ENCODE measurements at regions not wholly inside any gene's neighbourhood (a gene's known extent, or its start where the extent isn't known, plus 50 kb on each side); places are given as distances from the start of the nearest gene placed in this dataset.
"Not testable (repeated sequence)": the region's sequence is repeated elsewhere in the genome, so short reads cannot be mapped to it uniquely, and the experiment has no call there.

DNA sequence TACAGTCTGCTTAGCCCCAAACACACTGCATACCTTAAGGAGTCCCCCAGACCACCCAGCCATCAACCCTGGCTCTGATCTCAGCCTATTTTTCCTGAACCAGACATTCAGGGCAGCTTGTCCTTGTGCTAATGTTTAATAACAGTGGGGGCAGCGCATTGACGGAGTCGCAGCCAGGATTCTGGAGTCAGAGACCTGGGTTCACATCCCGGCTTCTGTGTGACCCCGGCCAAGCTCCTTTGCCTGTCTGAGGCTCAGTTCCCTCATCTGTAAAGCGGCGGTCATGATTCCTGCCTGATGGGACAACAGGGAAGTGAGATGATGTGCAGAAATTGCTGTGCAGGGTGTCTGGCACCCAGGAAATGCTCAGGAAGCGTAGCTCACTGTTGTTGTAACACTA is 63.1 kb downstream of the MATN1 start:
- no peak for DNase-seq (ENCODE audit: low read depth in 3 of 3)

DNA sequence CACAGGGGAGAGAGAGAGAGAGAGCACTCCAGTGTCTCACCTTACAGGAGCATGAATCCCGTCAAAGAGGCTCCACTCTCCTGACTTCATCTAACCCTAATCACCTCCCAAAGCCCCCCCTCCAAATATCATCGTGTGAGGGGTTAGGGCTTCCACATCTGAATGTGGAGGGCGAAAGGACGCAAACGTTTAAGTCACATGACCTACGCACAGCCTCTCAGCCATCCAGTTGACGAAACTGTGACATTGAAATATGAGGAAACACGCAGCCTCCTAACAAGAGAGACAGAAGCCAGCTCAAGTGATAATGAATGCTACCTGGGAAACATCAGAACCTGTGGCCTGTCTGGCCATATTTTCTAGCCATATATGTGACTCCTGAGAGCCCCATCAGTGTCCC is 63.7 kb downstream of the MATN1 start:
- DNase-seq (ENCODE audit: low read depth in 3 of 3), result no peak

DNA sequence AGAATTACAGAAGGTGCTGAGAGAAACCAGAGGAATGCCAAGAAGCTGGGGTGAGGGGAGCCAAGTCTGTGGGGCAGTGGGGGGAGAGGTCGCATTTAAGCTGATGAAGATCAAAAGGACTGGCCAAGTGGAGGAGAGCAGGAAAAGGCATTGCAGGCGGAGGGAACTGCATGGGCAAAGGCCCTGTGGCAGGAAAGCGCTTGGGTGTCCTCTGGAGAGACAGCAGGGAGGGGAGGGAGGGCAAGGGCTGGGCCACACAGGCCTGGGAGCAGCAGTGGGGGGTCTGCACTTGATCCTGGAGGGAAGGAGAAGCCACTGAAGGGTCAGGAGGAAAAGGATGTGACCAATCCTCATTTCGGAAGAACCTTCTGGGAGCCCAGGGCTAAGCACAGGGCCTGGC is 65.0 kb downstream of the MATN1 start:
- DNase-seq (ENCODE audit: low read depth in 3 of 3), result not testable (repeated sequence)

DNA sequence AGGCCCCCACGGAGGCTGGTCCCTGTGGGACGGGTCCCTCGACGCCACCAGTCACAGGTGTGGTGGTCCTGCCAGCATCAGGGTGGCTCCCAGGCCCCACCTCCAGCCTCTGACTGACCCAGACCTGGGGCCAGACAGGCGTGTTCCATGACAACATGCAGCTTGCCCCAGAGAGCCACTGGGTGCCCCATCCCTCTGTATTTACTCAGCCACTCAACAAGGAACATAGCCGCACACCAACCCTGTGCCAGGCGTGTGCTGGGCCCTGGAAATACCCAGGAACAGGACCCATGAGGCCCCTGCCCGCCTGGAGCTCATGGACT is 65.4 kb downstream of the MATN1 start:
- DNase-seq (ENCODE audit: low read depth in 3 of 3), result no peak

DNA sequence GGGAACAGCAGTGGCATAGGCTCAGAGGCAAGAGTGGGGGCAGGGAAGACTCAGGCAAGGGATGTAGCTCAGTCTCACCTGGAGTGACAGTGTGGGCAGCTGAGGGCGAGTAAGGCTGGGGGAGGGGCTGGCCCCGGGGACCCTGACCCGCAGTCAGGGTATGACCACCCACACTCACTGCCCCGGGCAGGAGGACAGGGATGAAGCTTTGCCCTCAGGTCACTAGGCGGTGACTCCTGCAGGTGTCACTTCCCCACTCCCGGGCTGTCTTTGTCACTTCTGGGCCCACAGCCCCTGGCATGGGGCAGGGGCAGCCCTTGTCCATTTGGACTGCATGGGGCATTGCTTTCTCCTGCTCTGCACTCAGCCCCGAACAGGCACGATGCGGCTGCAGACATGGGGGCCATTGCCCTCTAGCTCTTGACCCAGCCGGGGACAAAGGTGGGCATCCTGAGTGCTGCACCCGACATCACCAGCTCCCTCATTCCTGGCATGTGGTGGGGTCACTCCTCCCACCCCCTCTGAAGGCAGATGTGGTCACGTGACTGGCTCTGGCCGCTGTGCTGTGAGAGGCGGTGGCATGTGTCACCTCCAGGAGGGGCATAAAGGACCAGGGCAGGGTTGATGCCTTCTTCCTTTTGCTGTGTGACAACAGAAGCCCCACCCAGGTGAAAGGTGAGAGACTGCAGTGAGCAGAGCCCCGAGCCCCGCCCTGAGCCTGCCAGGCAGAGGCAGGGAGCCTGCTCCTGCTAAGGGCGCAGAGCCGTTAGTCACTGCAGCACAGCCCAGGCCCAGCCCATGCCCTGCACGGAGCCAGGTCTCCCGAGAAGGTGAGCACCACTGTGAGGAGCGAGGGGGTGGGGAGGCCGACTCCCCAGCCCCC is 66.0 kb downstream of the MATN1 start:
- no peak for DNase-seq (ENCODE audit: low read depth in 3 of 3)

DNA sequence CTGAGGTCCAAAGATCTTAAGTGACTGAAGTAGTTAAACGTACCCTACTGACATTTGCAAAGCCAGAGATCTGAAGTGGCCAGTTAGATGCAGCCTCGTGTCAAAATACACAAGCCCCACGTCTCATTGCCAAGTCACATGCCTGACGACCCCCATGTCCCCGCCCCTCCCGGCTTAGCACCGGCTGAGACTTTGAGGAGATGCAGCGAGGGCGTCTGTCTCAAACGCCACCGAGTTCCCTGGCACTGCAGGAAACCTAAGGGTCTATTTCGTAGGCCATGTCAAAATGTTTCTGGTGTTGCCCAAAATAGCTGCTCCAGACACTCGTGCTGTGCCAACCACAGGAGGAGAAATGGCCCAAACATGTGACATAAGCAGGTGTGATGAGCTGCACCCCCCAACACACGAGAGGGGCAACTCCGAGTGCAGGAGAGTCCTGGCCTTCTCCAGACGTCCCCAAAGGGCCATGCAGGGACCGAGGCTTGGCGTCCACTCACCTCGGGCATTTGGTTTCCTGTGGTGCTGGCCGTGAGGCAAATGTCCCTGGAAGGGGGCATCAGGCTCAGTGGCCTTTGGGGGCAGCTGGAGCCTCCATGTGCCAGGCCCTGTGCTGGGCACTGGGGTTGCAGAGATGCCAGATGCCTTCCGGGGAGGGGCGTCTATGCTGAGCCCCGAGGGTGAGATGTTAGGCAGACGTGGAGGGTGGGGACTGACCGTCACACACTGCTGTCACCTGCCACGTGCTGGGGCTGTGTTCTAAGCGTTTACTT is 67.0 kb downstream of the MATN1 start:
- no peak for DNase-seq (ENCODE audit: low read depth in 3 of 3)

DNA sequence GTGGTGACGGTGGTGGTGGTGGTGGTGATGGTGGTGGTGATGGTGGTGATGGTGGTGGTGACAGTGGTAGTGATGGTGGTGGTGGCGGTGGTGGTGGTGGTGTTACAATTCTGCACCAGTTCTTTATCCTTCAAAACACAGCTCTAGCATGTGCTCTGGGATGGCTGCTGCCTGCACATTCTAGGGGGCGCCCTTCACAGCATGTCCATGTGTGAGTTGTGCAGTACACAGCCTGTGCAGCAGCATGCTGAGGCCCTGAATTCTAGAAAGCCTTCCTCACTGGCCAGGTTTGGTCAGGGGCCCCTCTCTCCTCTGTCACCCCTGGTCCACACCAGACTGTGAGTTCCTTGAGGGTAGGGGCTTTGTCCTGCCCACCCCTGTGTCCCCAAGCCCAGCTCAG is 67.7 kb downstream of the MATN1 start:
- no peak for DNase-seq (ENCODE audit: low read depth in 3 of 3)

DNA sequence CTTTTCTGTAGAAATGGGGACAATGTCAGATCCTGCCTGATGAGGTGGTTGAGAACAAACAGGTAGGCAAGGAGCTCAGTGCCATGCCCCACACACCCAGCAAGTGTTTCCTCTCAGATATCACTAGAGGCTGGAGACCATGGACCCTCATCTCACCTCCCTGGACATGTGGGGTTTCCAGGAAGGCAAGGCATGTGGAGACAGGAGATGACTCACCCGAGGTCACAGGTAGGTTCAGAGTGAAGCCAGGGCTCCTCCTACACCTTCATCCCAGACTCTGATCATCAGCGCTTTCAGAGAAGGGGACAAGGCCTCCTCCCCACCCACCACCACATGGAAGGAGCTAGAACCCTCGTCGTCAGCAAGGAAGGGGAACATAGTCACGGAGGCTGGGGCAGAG is 69.2 kb downstream of the MATN1 start:
- no peak for DNase-seq (ENCODE audit: low read depth in 3 of 3)

DNA sequence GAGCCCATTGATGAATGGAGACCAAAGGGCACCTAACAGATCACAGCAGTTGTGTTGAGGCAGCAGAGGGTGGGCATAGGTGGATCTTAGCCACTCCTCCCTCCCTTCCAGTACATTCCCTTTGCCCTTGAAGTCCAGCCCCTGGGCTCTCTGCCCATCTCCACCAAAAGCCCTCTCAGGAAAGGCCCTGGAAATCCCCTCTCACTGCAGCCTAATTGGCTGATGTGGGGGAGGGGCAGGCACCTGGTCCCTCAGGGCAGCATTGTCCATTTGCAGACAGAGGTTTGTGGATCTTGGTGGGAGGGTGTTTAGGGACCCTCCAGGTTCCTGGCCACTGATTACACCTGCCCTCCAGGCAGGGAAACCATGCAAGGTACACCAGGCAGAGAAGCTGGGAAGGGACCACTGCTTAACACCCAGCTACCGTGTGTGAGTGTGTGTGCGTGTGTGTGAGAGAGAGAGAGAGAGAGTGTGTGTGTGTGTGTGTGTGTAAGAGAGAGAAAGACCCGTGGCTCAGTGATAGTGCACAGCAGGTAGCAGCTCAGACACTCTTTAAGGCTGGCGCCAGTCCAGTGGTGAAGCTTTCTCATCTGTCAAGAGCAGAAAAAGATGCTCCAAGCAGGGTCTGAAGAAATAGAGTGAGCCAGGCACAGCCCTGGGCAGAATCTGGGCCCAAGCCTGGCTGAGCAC is 71.1 kb downstream of the MATN1 start:
- DNase-seq (ENCODE audit: low read depth in 3 of 3), result no peak

DNA sequence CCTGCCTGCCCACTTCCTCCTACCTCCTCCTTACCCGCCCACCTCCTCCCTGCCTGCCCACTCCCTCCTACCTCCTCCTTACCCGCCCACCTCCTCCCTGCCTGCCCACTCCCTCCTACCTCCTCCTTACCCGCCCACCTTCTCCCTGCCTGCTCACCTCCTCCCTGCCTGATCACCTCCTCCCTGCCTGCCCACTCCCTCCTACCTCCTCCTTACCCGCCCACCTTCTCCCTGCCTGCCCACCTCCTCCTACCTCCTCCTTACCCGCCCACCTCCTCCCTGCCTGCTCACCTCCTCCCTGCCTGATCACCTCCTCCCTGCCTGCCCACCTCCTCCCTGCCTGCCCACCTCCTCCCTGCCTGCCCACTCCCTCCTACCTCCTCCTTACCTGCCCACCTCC is 72.0 kb downstream of the MATN1 start:
- DNase-seq (ENCODE audit: low read depth in 3 of 3), result not testable (repeated sequence)

DNA sequence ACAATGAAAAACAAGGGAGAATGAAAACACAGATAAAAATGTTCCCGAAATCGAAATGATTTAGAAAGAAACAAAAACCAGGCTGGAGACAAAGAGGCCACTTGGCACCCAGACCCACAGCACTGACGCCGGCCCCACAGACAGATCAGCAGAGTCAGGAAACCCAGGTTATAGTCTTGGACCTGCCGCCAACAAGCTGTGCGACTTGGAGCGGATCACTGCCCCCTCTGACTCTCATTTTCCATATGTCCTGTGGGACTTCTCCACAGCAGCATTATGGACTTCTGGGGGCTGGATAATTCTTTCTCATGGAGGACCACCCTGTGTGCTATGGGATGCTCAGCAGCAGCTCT is 72.4 kb downstream of the MATN1 start:
- DNase-seq (ENCODE audit: low read depth in 3 of 3), result no peak

DNA sequence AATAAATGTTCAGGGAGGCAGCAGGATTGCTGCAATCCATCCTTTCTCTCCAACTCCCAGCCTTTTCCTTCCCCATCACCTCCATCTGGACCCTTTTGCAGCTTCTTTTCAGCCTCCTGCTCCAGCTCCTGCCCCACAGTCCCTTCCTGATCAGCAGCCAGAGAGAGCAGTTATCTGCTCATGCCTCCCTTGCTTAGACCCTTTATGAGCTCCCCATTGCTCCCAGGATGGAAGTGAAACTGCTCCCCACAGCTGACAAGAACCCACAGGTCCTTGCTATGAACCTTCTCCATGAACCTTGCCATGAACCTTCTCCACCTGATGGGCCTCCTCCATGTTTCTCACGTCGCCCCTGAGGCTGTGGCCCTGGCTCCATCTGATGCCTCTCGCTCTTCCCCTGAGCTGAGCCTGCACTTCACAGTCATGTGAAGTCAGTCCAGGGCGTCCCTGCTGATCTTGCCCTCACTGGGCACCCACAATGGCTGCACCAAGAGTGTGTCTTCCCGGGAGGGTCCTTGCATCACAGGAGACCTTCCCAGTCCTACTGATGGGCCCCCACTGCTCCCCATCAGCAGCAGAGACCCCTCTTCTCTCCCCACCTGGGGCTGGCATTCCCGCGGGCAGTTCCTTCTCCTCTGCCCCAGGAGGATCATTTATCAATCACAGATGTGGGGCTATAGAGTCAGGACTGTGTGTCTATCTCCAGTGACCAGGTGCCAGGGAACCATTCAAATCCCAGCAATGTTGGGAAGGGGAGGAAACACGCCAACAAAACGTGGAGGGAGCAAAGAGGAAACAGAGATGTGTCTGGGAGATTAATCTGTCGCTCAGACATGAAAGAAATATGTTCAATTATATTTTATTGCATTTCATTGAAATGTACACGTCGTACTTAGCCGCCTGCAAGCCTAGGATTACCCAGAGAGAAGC is 73.1 kb downstream of the MATN1 start:
- DNase-seq (ENCODE audit: low read depth in 3 of 3), result no peak

DNA sequence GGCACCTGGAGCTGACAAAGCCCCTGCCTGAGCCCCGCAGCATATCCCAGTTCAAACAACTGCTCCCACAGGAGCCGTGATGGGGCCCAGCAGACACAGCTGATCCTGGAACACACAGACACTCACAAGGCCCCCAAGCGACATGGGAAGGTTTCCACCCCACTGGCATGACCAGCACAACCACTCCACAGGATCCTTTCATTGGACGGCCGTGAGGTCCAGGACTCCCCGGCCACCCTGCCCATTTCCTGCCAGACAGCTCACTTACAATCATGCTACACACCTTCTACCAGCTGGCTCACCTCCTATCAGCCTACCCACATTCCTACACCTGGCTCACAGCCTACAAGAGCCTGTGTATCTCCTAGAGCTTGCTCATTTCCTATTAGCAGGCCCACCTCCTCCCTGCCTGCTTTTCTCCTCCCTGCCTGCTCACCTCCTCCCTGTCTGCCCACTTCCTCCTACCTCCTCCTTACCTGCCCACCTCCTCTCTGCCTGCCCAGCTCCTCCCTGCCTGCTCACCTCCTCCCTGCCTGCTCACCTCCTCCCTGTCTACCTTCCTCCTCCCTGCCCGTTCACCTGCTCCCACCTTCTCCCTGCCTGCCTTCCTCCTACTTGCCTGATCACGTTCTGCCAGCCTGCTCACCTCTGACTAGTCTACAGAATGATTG is 73.9 kb downstream of the MATN1 start:
- no peak for DNase-seq (ENCODE audit: low read depth in 3 of 3)

DNA sequence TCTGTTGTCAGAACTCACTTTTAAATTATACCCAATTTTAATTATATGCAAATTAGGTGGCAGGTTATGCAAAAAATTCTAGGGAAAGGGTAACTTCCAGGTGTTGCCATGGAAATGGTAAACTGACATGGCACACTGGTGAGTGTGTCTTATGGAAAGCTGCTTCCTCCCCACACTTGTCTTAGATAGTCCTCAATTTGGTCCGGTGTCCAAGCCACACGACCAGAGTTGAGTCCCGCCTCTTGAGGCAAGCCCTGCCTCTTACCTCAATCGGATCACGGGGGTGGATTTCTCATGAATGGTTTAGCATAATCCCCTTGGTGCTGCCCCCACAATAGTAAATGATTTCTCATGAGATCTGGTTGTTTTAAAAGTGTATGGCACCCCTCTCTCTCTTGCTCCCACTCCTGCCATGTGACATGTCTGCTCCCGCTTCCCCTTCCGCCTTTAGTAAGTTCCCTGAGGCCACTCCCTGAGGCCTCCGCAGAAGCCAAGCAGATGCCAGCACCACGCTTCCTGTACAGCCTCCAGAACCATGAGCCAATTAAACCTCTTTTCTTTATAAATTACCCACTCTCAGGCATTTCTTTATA is 74.9 kb downstream of the MATN1 start:
- DNase-seq (ENCODE audit: low read depth in 3 of 3), result no peak

DNA sequence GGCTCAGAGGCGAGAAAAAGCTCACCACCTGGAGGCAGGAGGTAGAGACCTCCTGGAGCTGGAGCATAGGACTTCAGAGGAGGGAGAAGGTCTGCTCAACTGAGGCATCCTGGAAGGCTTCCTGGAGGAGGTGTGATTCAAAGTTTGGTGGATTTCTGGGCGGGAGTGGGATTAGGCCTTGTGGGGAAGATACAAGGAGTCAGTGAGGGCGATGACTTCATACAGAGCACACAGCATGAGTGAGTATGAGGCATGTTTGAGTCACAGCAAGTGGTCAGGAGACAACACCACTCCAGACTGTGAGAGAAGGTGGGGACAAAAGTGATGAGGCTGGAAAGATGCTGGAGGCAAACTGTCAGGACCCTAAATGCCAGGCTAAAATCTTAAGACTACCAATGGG is 77.6 kb downstream of the MATN1 start:
- no peak for DNase-seq (ENCODE audit: low read depth in 3 of 3)

DNA sequence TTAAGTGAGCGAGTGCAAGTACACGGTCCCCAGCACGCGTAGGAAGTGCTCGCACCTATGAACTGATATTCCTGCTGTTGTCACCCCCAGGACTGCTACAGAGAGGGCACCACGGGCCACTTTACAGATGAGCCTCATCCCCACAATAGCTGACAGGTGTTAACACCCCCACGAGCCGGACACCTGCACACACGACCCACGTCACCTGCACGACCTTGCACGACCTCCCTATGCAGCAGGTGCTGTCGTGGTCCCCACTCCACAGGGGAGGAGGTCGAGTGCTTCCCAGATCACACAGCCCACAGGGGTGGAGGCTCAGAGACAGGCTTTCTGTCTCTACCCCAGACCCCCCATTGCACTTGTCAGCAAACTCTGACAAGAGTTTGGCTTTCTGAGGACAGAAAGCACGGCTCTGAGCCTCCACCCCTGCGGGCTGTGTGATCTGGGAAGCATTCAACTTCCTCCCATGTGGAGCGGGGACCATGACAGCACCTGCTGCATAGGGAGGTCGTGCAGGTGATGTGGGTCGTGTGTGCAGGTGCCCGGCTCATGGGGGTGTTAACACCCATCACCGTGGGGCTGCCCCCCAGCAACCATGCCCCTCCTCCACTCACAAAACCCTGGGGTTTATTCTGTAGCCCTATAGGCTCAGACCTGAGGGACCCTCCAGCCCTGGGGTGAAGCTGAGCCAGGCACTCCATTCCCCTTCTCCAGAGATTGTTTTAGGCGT is 80.8 kb downstream of the MATN1 start:
- DNase-seq (ENCODE audit: low read depth in 3 of 3), result no peak

DNA sequence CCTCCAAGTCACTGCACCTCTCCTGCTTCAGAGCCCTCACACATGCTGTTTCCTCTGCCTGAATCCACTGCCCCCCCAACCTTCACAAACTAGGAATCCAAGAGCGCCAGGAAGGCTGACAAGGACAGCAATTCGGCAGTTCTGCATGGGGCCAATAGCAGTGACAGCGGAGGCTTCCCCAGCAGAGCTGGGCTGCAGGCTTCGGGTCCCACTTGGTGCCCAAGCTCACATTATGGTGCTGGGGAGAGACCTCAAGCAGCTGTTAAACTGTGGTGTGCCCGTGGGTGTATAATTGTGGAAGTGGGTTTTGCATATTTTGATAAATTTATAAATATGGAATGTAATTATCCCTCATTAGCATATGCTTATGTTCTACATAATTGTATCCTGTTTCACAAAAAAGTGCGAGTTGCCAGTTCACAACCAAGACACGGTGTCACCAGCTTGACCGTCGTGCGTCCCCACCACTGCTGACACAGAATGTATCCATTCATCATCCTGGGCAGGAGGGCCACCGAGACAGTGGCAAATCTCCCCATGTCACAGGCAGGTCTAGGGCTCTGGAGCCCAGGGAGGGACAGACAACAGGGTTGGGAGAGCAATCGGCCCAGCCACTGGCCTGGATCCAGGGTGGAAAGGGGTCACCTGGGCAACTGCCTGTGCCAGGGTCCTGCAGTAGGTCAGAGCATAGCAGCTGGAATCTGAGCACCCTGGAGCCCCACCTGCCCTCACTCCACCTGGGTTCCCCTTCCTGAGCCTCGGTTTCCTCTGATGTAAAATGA is 81.6 kb downstream of the MATN1 start:
- DNase-seq (ENCODE audit: low read depth in 3 of 3), result no peak

DNA sequence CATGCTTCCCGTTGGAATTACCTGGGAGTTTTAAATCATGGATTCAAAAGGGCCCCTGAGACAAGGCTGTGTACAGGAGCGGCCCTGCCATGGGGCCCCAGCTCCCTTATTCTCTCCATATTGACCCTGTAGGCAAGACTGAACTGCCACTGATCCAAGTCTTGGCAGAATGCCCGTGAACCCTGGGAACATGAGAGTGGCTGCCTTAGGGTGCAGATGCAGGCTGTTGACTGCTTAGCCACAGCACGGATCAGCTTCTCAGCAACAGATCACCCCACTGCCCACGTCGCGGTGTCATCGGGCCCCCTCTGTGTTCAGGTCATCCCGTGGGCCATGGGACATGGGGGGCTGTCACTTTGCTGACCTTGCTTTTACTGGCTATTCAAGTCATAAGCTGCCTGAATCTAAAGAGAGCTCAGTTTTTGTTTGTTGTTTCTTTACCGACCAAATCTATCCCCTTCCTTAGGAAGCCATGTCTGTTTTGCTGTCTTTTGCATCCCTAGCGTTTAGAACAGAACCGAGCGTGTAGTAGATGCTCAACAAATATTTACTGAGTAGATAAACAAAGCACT is 83.4 kb downstream of the MATN1 start:
- DNase-seq (ENCODE audit: low read depth in 3 of 3), result no peak

DNA sequence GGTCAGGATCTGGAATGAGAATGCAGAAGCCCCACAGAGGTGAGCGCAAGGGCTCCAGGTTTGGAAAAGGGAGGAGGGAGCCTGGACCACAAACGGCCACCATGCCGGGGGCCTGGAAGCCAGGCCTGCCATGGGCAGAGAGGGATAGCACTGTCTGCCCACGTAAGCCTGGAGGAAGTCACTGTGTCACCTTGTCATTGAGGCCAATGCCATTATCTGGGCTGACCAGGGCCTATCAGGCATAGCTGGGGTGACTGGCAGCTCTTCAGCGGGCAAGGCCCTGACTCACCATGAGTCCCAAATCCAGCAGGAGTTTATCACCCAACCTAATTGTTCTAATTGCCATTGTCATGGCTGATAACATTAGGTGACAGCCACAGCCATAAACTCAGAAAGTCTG is 84.6 kb downstream of the MATN1 start:
- no peak for DNase-seq (ENCODE audit: low read depth in 3 of 3)

Measured in stimulated activated CD4-positive, alpha-beta T cell treated with anti-CD3 and anti-CD28 coated beads, TNF-alpha, amount 100 ng/mL, for 48 hours (primary cell).